ENCODE measurements at regions not wholly inside any gene's neighbourhood (a gene's known extent, or its start where the extent isn't known, plus 50 kb on each side); places are given as distances from the start of the nearest gene placed in this dataset.
A peak's percentile ranks its signal among the peaks of the same experiment; 100 is the strongest.
"Not testable (repeated sequence)": the region's sequence is repeated elsewhere in the genome, so short reads cannot be mapped to it uniquely, and the experiment has no call there.

DNA sequence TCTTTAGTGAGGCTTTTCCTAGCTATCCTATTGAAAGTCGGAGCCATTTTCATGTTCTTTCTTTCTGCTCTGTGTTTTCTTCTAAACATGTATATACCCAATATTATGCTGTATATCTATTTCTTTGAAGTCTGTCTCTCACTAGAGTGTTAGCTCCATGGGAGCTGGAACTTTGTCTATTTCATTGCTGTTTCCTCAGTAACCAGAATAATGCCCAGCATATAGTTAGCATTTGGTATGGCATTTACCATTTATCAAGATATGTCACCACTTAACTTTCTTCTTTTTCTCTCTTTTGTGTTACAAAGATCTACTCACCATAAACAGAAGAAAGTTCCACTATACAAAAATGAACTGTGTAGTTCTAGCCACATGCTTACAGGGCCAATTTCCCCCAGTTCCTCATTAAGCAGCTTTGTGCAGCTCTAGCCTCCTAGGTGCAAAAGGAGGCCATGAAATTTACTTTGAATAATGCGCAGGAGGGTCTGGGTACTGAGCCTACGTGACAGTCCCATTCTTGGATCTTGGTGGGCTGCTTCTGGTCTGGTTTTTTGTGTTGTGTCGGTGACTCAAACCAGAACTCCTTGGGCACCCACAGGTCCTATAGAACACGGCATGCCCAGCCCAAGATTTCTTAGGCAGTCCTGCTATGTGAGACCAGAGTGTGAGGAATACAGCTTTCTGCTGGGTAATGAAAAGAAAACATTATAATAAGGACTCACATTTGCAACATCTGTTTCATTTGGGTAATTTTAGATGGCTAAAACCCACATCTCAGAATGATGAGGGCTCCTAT, 302.3 kb upstream of the IGFBP7 start:
- no peak for DNase-seq (ENCODE audit: low read depth)

DNA sequence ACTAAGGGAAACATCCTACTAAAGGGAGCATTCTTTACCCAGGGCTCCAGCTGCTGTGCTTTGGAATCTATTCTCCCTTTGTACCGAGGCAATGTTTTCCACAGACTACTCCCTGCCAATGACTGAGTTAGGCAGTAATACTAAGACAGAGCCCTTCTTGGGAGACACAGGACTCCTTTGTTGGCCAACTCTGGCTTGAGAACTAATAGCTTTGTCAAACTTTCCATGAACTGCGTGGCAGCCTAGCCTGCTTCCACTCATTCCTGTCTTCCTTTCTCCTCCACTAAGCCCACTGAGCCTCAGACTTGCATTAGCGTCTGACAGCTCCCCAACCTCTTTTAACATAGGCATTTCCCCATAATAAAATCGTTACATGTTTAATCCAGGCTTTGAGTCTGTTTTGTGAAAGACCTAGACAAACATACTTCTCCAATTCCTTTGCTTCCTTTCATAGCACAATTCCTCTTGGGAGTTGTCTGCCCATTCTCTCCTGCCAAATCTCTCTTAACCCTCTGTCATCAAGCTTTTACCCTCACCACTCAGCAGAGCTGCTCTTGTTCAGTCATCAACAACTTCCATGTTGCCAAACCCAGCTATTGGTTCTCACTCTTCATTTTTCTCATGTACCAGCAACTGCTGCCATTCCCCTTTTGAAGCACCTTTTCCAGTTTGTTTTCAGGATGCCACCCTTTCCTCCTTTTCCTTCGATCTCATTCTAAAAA, 300.3 kb upstream of the IGFBP7 start:
- no peak for DNase-seq (ENCODE audit: low read depth)

DNA sequence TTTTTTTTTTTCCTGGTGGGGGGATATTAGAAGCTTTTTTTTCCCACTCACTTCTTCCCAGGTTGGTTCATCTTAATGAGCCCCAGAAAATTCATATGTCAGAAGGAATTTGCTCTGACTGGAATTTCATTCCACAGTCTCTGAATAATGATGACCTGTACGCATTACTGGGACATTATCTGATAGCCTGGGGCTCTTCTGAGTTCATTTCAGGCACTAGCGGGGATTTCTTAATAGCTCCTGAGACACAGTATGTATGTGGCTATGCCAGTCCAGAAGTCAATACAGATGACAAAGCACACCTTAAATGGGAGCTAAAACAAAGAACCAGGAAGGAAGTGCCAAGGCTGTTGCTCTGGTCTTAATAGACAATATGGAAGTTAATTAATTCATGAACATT, 295.2 kb upstream of the IGFBP7 start:
- DNase-seq (ENCODE audit: low read depth): no peak

- DNase-seq (ENCODE audit: low read depth): no peak
Observed at GRCh38 chr4:57404483-57404882, 294.3 kb upstream of the IGFBP7 start.

DNA sequence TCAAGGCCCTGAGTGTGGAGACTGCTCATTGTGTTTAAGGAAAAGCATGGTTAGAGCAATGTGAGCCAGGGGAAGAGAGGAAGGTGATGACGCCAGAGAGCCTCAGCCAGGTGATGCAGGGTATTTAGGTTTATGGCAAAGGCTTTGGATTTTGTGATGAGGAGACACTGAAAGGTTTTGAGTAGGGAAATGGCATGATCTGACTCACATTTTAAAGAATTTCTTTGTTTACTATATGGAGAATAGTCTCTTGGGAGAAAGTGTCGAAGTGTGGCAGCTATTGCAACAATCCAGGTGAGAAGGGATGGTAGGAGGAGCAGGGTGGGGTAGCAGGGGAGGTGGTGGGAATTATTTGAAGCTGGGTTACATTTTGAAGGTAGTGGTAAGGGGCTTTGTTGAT, 293.4 kb upstream of the IGFBP7 start:
- DNase-seq (ENCODE audit: low read depth): no peak

DNA sequence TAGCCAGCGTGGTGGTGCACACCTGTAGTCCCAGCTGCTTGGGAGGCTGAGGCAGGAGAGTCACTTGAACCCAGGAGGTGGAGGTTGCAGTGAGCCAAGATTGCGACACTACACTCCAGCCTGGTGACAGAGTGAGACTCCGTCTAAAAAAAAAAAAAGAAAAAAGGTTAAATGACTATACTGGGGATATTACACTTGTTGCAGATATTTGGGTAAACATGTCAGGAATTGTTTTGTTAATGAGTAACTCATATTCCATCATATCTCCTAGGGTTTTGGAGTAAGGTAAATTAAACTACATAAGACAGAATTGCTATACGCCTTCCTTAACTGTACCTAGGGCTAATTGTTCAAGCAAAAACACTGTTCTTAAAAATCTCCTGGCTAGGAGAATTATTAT, 291.4 kb upstream of the IGFBP7 start:
- no peak for DNase-seq (ENCODE audit: low read depth)

DNA sequence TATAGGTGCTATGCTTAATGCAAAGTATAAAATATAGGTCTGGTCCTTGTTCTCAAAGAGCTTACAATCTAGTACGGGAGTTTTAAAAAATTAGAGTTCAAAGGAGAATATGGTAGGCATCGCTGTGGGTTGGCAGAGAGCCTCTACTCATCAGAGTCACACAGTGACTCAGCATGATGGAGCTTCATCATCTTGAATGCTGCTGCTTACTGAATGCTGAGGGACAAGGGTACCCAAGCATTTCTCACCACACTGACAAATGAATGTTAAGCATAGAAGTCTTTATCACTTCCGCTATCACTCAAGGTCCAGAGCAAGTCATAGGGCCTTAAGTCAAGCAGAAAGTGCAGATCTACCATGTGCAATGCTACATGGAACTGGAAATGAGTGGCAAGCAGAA, 268.6 kb upstream of the IGFBP7 start:
- DNase-seq (ENCODE audit: low read depth): peak; percentile 52

DNA sequence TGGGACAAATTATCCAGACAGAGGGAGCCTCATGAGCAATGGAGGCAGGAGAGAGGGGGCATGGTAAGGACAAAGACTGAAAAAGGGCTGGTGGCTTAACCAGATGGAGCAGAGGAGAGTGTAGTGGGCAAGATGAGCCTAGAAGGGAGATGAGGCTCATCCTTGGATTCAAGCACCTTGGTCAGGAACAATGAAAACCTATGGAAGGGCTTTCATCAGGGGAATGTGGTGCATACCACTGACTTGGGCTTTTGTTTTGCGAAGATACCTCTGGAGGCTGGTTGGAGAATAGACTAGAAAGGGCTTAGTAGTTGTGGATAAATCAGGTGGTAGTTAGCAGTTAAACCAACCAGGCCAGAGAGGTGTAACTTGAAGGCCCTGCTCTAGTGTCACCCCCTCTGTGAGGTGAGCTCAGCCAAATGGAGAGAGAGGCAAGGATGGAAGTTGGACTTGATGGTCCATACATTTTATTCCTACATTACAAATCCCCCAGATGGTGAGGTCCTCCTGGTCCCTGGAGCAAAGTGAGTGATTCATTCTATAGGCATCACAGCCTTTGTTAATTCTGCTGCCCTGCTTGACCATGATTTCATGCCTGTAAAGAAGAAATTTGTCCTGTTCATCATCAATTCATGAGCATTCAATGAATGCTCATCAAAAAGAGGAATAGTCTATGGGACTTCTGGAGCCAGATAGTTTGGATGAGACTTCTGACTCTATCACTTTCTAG, 264.8 kb upstream of the IGFBP7 start:
- DNase-seq (ENCODE audit: low read depth): peak; percentile 30

- DNase-seq (ENCODE audit: low read depth): no peak
Observed at GRCh38 chr4:57373991-57374390, 263.8 kb upstream of the IGFBP7 start.

GRCh38 chr4:57371671-57372070, 261.5 kb upstream of the IGFBP7 start:
- DNase-seq (ENCODE audit: low read depth): no peak

DNA sequence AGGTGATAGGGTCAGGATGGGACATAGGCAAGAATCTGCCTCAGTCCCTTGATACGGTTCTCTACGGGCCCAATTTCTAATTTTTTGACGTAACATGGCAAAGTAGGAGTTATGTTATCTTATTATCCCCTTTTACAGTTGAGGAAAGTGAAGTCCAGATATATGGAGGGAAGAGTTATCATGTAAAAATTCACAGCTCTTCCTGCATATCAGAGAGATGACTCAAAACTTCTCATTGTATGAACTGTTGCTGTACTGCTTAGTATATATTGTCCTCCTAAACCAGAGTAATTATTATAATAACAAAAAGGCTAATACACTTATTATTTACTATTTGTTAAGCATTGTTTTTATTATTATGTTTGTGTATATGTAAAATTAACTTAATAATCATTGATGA, 260.5 kb upstream of the IGFBP7 start:
- no peak for DNase-seq (ENCODE audit: low read depth)

GRCh38 chr4:57369446-57369845, 259.3 kb upstream of the IGFBP7 start:
- DNase-seq (ENCODE audit: low read depth): no peak

DNA sequence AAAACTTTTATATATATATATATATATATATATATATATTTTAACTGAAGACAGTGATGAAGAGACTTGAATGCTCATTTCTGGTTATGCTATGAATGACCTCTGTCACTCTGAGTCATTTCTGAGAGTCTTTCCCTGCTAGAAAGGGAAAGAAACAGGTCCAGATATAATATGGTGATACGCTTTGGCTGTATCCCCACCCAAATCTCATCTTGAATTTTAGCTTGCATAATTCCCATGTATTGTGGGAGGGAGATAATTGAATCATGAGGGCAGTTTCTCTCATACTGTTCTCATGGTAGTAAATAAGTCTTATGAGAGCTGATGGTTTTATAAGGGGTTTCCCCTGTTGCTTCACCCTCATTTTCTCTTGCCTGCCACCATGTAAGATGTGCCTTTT, 254.1 kb upstream of the IGFBP7 start:
- DNase-seq (ENCODE audit: low read depth): no peak

- DNase-seq (ENCODE audit: low read depth): no peak
Observed at GRCh38 chr4:57363346-57363745, 253.2 kb upstream of the IGFBP7 start.

GRCh38 chr4:57360681-57361080, 250.5 kb upstream of the IGFBP7 start:
- DNase-seq (ENCODE audit: low read depth): no peak

- DNase-seq (ENCODE audit: low read depth): no peak
Observed at GRCh38 chr4:57355101-57355665, 245.0 kb upstream of the IGFBP7 start.

- DNase-seq (ENCODE audit: low read depth): no peak
Observed at GRCh38 chr4:57351731-57352130, 241.5 kb upstream of the IGFBP7 start.

DNA sequence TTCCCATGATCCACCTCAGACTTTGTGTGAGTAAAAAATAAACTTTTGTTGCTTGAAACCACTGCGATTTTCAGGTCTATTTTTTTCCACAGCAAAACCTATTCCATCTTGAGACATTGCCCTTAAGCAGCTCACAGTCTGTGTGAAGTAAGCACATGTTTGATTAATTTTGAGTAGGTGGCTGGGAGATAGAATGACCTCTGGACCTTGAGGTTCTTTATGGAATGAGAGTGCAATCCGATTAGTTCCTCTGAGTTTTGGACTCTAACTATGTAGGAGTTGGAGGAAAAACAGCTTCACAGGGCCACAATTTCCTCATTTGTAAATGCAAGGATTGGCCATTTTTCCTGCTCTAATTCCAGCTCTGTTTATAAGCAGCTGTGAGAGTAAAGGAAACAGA, 234.1 kb upstream of the IGFBP7 start:
- DNase-seq (ENCODE audit: low read depth): no peak

GRCh38 chr4:57342411-57342810, 232.2 kb upstream of the IGFBP7 start:
- DNase-seq (ENCODE audit: low read depth): peak; percentile 29

DNA sequence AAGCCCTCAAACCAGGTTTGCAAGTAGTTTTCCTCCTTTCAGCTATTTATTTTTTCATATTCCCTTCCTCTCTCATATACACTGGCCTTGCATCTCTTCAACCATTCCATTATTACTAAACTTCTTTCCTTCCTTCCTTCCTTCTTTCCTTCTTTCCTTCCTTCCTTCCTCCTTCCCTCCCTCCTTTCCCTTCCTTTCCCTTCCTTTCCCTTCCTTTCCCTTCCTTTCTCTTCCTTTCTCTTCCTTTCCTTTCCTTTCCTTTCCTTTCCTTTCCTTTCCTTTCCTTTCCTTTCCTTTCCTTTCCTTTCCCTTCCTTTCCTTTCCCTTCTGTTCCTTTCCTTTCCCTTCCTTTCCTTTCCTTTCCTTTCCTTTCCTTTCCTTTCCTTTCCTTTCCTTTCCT, 228.7 kb upstream of the IGFBP7 start:
- not testable (repeated sequence) for DNase-seq (ENCODE audit: low read depth)

DNA sequence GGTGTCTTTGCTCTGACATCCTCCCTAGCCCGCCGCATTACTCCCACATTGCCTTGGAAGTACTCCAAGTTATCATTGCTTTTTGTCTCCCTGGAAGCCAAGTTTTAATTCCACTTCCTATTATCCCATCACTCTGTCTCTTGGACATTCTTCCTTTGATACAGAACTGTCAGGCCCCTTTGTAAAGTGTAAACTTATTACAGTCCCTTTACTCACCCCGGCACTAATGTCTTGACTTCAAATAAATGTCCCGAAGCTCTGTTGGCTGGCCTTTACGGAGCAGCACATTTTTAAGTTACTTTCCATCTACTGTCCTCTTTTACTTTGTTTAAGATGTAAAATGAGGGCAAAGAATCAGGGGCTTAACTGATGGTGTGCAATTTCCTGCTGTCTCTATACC, 223.5 kb upstream of the IGFBP7 start:
- DNase-seq (ENCODE audit: low read depth): no peak

GRCh38 chr4:57331959-57332358, 221.8 kb upstream of the IGFBP7 start:
- DNase-seq (ENCODE audit: low read depth): no peak

DNA sequence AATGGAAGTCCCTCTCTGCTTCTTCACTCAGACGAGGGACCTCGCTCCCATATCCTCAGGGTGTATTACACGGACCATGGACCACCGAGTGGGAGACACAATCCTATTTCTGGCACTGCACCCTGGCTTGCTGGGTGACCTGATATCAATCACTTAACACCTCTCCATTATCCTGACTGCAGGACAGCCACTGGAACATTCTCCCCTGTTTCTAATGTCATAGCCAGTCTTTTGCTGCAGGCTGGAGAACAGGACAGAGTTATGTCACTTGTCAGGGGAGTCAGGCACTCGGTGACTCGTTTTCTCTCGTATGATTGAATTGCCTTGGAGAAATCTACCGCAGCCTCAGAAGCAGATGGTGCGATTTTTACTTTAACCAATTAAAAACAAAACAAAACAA, 219.1 kb upstream of the IGFBP7 start:
- no peak for DNase-seq (ENCODE audit: low read depth)
